MCF 10A (cell line): ENCODE measurements at regions not wholly inside any gene's neighbourhood (a gene's known extent, or its start where the extent isn't known, plus 50 kb on each side); places are given as distances from the start of the nearest gene placed in this dataset.

Source experiments
- BruUV-seq: library from RNA; stranded (reverse); fragments of 400-500 nt; replicated peaks from 2 replicates; lab custom pipeline; 2021; lab: Mats Ljungman, UMichigan
- CTCF ChIA-PET: fragments of 300-600 bp; sonication (Branson Sonifier 250); formaldehyde crosslinking; extraction: SDS; loops from one replicate; lab custom pipeline; 2021; ENCODE audit warnings: antibody characterized with exemption, inconsistent platforms; lab: Yijun Ruan, JAX
- POLR2A ChIA-PET: fragments of 300-600, 350-650 bp; sonication (Branson Sonifier 250); formaldehyde crosslinking; extraction: SDS; loops from one replicate; lab custom pipeline; 2020; ENCODE audit warnings: antibody characterized with exemption, inconsistent platforms; lab: Yijun Ruan, JAX
- DNase-seq: peaks from one replicate; pipeline ENCODE4 v3.0.0-alpha.2; 2018; ENCODE audit not compliant: unreplicated experiment
- H3K27ac Mint-ChIP-seq: one replicate; pipeline ENCODE4 v1.8.0; 2022; ENCODE audit warnings: mild to moderate bottlenecking, low read depth, mixed read lengths; ENCODE audit not compliant: unreplicated experiment
- H3K27me3 Mint-ChIP-seq: one replicate; pipeline ENCODE4 v1.8.0; 2022; ENCODE audit warnings: mixed read lengths; ENCODE audit not compliant: insufficient read depth, unreplicated experiment
- H3K36me3 Mint-ChIP-seq: one replicate; pipeline ENCODE4 v1.8.0; 2022; ENCODE audit warnings: mild to moderate bottlenecking, moderate library complexity, mixed read lengths; ENCODE audit not compliant: insufficient read depth, unreplicated experiment
- H3K4me1 Mint-ChIP-seq: one replicate; pipeline ENCODE4 v1.8.0; 2022; ENCODE audit warnings: mixed read lengths; ENCODE audit not compliant: insufficient read depth, unreplicated experiment
- H3K4me3 Mint-ChIP-seq: one replicate; pipeline ENCODE4 v1.8.0; 2022; ENCODE audit warnings: mild to moderate bottlenecking, moderate library complexity, mixed read lengths; ENCODE audit not compliant: unreplicated experiment
- H3K9me3 Mint-ChIP-seq: one replicate; pipeline ENCODE4 v1.8.0; 2022; ENCODE audit warnings: mixed read lengths; ENCODE audit not compliant: unreplicated experiment
- intact Hi-C: fragments of 100-400 bp; cut with micrococcal nuclease; formaldehyde crosslinking; loops from 2 replicates; pipeline ENCODE4 v1.14.1; 2022
- TF ChIP-seq, protein P1 (sequence below): fragments of 200-600 bp; IDR thresholded peaks from one replicate; pipeline ENCODE4 v1.8.0; 2022; ENCODE audit warnings: antibody characterized with exemption, mild to moderate bottlenecking; ENCODE audit not compliant: unreplicated experiment

DNA sequence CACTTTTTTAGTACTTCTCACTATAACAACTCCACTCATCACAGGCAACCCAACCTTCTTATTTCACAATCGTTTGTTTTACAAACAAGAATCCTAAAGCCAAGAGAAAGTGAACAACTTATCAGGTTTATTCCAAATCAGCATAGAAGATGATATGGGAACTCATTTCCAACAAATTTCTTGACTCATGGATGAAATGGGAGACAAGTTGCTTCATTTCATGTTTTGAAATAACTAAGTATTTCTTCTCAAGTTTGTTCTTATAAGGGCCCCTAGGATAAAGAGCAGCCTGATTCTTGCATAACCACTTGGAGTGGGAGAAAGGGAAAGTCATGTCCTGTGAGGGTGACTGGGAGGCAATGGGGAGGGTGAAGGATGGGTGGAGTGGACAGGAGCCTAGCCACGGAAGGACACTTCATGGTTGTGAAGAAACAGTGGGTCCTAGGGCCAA is 168.3 kb downstream of the DUSP6 start:
- Mint-ChIP-seq H3K36me3 (no peaks in the 10 kb centered on the region), H3K27me3 (no peaks in the 10 kb centered on the region), H3K9me3 (no peaks in the 10 kb centered on the region), H3K4me1 (peaks cover 53% of the 10 kb centered on the region), H3K27ac (peak overlapping the region; percentile 57), H3K4me3 (peak overlapping the region; percentile 2)
- TF ChIP-seq, protein P1, sequence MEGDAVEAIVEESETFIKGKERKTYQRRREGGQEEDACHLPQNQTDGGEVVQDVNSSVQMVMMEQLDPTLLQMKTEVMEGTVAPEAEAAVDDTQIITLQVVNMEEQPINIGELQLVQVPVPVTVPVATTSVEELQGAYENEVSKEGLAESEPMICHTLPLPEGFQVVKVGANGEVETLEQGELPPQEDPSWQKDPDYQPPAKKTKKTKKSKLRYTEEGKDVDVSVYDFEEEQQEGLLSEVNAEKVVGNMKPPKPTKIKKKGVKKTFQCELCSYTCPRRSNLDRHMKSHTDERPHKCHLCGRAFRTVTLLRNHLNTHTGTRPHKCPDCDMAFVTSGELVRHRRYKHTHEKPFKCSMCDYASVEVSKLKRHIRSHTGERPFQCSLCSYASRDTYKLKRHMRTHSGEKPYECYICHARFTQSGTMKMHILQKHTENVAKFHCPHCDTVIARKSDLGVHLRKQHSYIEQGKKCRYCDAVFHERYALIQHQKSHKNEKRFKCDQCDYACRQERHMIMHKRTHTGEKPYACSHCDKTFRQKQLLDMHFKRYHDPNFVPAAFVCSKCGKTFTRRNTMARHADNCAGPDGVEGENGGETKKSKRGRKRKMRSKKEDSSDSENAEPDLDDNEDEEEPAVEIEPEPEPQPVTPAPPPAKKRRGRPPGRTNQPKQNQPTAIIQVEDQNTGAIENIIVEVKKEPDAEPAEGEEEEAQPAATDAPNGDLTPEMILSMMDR = no peak
- intact Hi-C loops = loop anchor here (1.0 kb wide), 1 partner anchor 166 kb away; no protein-coding TSS in a partner anchor
- ChIA-PET POLR2A (interaction anchor here (0.9 to 2.1 kb wide), 2 partner anchors 166 to 169 kb away, joined by 3 to 24 read pairs; partner anchors contain the start of gene DUSP6), CTCF (no interaction called here)
- no TSS peak for BruUV-seq
- peak; percentile 99 for DNase-seq

DNA sequence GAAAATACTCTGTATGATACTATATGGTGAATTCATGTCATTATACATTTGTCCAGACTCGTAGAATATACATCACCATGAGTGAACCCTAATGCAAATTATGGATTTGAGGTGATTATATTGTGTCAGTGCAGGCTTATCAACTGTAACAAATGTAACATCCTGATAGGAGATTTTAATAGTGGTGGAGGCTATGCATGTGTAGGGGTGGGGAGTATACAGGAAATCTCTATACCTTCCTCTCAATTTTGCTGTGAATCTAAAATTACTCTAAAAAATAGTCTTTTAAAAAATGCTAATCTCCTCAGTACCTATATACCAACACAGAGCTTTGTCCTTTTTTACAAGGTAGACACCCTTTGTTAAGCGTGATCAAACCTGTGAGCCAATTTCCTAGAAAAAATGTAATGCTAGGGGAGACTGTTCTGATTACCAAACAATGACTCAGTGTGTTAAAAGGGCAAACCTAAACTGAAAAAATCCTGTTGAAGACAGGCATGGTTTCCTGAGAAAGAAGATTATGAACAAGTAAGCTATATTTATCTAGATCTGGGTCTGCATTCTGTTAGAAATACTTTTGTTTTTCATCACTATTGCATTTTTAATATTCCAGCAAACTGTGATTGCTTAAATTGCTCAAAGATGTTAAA is 170.9 kb downstream of the DUSP6 start:
- H3K9me3 Mint-ChIP-seq = no peaks in the 10 kb centered on the region
- BruUV-seq = no TSS peak
- H3K36me3 Mint-ChIP-seq = no peaks in the 10 kb centered on the region
- H3K4me1 Mint-ChIP-seq = peaks cover 49% of the 10 kb centered on the region
- CTCF ChIA-PET = interaction anchor here (0.9 to 1.6 kb wide), 8 partner anchors 19 to 223 kb away, joined by 3 to 7 read pairs (median 4); partner anchors contain the start of gene DUSP6
- H3K27me3 Mint-ChIP-seq = no peaks in the 10 kb centered on the region
- H3K27ac Mint-ChIP-seq = peak overlapping the region; percentile 82
- TF ChIP-seq, protein P1 = no peak
- H3K4me3 Mint-ChIP-seq = no peak overlapping the region
- intact Hi-C loops = loop anchor here (2.0 kb wide), 2 partner anchors 43 to 131 kb away; no protein-coding TSS in a partner anchor
- peak; percentile 89 for DNase-seq
- POLR2A ChIA-PET = interaction anchor here (0.6 to 4.8 kb wide), 19 partner anchors 10 to 344 kb away, joined by 3 to 155 read pairs (median 4); partner anchors contain the start of gene DUSP6

DNA sequence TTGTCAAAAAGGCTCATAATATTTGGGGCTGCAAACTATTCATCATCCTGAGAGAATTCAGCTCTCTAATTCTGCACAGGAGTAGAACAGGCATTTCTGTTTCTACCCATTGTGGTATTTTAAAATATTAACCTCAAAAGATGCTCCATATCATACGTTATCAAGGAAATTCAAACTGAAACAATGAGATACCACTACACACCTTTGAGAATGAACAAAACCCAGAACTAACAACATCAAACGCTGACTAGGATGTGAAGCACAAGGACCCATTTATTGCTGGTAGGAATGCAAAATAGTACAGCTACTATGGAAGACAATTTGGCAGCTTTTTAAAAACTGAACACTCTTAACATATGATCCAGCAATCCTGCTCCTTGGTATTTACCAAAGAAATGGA is 171.8 kb downstream of the DUSP6 start:
- peak overlapping the region; percentile 64 for H3K4me3 Mint-ChIP-seq
- H3K4me1 Mint-ChIP-seq = peaks cover 41% of the 10 kb centered on the region
- TF ChIP-seq, protein P1 = no peak
- H3K27me3 Mint-ChIP-seq = no peaks in the 10 kb centered on the region
- DNase-seq = no peak
- BruUV-seq = no TSS peak
- ChIA-PET CTCF (interaction anchor here (0.5 to 1.6 kb wide), 11 partner anchors 12 to 282 kb away, joined by 3 to 7 read pairs (median 4); partner anchors contain the start of gene DUSP6), POLR2A (interaction anchor here (0.6 to 4.8 kb wide), 16 partner anchors 12 to 281 kb away, joined by 3 to 155 read pairs (median 4); partner anchors contain the start of gene DUSP6)
- H3K9me3 Mint-ChIP-seq = no peaks in the 10 kb centered on the region
- intact Hi-C loops = loop anchor here (1.0 to 2.0 kb wide), 5 partner anchors 18 to 281 kb away; partner anchors contain the start of gene DUSP6
- H3K27ac Mint-ChIP-seq = peak overlapping the region; percentile 78
- no peaks in the 10 kb centered on the region for H3K36me3 Mint-ChIP-seq

DNA sequence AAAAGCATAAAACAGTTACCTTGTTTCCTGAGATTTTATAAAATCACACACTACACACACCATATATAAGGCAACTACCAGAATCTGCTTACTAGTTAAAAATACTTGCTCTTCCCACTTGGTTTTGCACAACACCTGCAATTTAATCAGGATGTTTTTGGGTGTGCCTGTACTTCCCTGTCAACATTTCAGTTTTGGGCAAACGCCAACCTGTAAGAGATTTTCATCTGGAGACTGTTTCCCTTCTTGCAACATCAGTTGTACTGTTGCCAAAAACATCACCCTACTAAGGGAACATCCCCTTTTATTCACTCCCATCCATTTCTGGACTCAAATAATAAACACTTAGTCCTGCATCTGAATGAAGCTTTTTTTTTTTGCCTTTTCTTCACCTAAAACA is 172.3 kb downstream of the DUSP6 start:
- peak overlapping the region; percentile 64 for H3K4me3 Mint-ChIP-seq

More for the DNA sequence above, 172.3 kb downstream of the DUSP6 start:
- H3K27me3 Mint-ChIP-seq = no peaks in the 10 kb centered on the region
- H3K27ac Mint-ChIP-seq = peak overlapping the region; percentile 78
- intact Hi-C loops = loop anchor here (1.0 to 2.0 kb wide), 5 partner anchors 18 to 281 kb away; partner anchors contain the start of gene DUSP6
- ChIA-PET CTCF (interaction anchor here (0.5 to 1.6 kb wide), 10 partner anchors 11 to 282 kb away, joined by 3 to 7 read pairs (median 4); partner anchors contain the start of gene DUSP6), POLR2A (interaction anchor here (0.6 to 4.8 kb wide), 14 partner anchors 11 to 282 kb away, joined by 3 to 155 read pairs (median 4); partner anchors contain the start of gene DUSP6)
- DNase-seq = peak; percentile 100
- H3K4me1 Mint-ChIP-seq = peaks cover 41% of the 10 kb centered on the region
- no peaks in the 10 kb centered on the region for H3K9me3 Mint-ChIP-seq
- TF ChIP-seq, protein P1 = no peak
- no TSS peak for BruUV-seq
- H3K36me3 Mint-ChIP-seq = no peaks in the 10 kb centered on the region
